Activated naive CD4-positive, alpha-beta T cell (primary cell): ENCODE measurements at regions not wholly inside any gene's neighbourhood (a gene's known extent, or its start where the extent isn't known, plus 50 kb on each side); places are given as distances from the start of the nearest gene placed in this dataset.

Experiments used
- DNase-seq, 4 experiments: peaks; one replicate each; lab custom pipeline; 2025; lab: John Stamatoyannopoulos, UW

DNA sequence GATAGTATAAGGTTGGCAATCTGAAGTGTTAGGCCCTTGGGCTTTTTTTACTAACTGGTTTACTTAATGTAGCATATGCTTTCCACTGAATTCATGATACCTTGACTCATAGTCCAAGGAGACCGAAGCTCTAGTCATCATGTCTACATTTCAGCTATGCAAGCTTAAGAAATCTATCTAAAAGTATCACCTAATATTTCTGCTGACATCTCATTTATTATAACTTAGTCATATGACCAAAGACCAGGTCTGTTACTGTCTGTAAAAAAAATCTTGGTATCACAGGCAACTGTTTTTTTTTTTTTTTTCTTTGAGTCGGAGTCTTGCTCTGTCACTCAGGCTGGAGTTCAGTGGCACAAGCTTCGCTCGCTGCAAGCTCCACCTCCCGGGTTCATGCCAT is 814.0 kb upstream of the NDST4 start:
- DNase-seq, result no peak

DNA sequence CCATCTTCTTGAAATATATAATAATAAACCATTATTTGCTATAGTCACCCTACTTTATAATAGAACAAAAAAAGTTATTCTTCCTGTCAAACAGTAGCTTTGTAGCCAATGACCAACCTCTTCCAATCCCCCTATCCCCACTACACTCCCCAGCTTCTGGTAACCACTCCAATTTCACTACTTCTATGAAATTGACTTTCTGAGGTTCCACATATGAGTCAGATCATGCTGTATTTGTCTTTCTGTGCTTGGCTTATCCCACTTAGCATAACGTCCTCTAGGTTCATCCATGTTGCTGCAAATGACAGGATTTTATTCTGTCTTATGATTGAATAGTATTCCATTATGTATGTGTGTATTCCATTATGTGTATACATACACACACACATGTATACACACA is 809.7 kb upstream of the NDST4 start:
- no peak for DNase-seq

DNA sequence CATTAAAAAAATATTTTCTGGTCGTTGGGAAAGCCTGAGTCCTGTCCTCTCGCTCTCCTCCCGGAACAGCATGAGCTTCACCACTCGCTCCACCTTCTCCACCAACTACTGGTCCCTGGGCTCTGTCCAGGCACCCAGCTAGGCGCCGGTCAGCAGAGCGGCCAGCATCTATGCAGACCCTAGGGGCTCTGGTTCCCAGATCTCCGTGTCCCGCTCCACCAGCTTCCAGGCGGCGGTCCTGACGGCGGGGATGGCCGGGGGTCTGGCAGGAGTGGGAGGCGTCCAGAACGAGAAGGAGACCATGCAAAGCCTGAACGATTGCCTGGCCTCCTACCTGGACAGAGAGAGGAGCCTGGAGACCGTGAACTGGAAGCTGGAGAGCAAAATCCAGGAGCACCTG is 807.2 kb upstream of the NDST4 start:
- no peak for DNase-seq

DNA sequence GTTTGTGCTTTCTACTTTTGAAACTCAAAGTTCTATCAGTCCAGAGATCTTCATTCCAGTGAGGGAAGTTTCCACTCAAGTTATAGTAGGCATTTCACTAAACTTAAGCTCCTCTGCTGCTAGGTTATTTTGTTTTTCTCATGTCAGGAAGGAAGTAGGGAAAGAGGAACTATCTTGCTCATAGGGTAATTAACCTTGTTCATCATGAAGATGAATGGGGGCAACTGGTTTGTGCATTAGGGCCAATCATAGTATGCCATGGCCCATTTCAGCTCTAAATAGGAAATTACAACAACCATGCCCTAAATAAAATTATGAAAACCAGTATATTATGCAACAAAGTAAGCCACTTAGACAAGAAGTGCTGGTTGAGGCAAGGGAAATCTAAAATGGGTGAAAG is 804.7 kb upstream of the NDST4 start:
- DNase-seq, result no peak

DNA sequence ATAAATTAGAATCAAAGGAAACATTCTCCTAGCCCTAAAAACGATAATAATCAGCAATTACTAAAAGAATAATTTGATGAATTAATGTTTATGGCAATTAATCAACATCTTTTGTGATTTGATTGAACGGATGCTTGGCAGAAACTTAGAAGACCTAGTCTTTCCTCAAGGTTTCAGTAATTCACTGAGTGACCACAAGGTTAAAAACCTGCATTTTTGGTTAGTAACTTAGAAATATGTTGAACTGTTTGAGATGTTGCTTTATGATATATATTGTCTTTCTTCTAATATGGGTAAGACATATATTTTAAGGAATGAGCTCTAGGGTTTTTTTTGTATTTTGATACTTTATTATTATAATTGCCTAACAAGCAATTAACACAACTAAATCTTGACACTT is 793.0 kb upstream of the NDST4 start:
- no peak for DNase-seq

DNA sequence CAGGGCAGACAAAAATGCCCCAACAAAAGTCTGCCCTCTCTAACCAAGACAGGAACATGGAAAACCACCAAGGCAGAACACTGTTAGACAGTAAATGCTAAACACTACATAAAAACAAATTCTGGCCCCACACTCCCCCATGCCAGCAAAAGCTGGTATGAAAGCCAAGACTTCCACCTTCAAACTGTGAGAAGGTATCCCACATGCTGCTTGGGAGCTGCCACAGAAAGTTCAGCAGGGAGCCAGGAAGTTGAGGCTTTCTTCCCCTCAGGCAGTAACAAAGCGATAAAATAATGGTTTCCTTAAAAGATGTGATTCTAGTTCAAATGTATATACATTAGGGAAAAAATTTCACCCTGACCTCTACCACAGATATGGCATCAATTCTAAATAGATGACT is 770.4 kb upstream of the NDST4 start:
- DNase-seq, result no peak

DNA sequence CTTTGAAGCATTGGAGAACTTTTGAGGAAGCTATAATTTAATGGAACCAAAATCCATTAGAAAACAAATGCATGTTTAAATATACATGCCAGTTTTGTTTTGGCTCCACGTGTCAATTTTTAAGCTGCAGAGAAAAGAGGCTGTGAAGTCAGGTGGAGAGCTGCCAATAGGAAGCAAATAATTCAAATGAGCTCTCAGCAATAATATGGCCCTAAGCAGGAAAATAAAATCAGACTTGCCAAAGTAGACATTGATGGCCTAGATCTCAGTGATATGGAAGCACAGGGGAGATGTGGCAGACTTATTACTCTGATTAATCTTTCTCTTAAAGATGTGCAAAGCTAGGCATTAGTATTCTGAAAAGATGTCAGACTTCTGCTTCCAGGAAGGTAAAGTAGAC is 769.8 kb upstream of the NDST4 start:
- no peak for DNase-seq

DNA sequence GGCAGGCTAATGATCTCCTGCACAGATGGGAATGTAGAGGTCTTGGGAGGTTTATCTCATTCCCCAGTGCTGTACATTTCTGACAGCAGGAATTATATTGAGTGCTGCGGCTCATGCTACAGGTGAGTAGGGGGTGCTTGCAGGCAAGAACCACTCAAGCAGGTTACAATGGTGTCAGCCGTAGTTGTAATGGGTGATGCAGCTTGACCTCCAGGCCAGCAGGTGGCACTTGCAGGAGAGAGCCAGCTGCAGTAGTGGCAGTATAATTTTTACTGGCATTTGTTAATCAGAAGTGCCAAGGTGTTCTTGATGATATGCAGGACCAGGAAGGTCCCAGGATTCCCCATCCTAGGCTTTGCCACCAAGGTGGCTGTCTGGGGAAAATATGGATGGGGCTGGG is 759.6 kb upstream of the NDST4 start:
- DNase-seq, result no peak

DNA sequence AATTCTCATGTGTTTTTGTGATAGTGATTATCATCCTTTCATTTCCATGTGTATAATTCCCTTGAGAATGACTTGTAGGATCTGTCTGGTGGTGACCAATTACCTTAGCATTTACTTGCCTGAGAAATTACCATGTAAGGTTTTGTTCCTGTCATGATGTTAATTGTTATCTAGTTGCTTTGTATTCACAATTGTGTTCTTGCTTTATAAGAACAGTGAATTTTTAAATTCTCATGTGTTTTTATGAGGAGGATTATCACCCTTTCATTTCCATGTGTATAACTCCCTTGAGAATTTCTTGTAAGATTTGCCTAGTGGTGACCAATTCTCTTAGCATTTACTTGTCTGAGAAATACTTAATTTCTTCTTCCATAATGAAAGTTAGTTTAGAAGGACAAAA is 758.2 kb upstream of the NDST4 start:
- no peak for DNase-seq

DNA sequence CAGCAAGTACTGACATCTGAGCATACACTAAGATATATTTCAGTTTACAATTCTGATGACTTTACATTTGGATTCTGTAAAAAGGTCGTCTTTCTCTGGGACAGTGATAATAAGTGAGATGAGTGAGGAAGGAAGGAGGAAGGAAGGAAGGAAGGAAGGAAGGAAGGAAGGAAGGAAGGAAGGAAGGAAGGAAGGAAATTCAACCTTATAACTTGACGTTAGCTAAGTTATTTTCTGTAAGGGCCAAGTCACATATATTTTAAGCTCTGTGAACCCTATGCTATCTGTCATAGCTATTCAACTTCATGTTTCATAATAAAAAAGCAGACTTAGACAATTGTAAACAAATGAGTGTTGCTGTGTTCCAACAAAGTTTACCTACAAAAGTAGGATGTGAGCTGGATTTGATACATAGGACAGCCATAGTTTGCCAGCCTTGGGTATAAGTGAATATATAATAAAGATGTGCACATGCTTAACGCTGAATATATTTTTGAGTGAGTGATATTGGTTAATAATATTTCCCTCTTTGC is 753.0 kb upstream of the NDST4 start:
- no peak for DNase-seq

DNA sequence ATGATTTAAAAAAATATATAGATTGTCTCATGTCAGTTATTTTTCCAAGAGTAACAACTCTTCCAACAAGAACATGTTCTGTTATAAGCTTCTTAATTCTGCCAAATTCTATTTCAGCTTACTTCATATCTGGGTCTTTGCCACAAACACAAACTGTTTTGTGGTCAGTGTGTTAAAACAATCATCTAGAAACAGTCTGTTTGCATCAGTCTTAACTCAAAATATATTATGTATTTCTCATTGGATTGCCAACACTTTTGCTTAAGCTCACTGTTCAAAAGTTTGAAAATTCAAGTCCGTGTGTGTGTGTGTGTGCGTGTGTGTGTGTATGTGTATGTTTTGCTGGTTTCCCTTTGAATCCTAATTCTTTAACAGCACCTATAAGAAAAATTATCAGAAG is 752.3 kb upstream of the NDST4 start:
- DNase-seq, result no peak

DNA sequence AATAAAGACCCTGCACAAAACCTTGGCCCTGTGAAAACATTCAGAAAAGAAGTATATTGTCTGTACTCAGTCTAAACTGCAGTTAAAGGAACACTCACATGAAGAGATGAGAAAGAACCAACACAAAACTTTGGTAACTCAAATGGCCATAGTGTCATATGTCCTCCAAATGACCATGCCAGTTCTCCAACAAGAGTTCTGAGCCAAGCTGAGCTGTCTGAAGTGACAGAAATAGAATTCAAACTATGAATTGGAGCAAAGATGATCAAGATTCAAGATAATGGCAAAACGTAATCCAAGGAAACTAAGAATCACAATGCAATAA is 739.3 kb upstream of the NDST4 start:
- no peak for DNase-seq

DNA sequence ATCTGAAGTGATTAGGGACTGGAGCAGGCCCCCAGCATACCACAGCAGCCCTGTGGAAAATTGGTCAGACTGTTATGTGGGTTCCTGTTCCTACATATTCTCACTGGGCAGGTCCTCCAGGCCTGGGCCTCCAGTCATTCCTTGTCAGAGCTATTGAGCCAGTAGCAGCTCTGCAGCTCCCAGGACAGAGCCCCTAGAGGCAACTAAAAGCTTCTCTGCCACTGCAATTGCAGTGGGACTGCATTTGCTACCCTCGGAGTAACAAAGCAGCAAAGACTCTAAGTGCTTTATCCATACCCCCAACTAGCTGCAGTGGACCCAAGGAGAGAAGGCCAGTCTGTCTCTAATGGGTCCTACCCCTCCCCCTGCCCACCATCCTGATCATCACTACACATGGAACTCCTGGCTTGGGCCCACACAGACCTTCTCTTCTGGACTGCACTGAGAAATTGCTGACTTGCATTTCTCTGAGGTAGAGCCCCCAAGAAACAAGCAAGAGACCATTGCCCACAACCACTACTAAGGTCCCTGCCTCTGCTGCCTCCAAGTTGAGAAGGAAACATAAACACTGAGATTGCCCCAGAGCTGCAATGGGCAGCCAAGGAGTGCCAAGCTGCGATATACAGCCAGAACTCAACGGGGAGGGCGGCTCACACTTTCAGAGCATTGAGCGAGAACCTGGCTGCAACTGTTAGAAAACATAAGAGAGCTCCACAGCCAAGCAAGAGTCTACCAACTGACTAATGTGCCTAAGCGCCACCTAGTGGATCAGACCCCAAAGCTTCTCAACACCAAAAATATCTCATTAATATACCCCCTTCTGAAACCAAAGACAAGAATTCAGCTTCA is 738.7 kb upstream of the NDST4 start:
- no peak for DNase-seq

DNA sequence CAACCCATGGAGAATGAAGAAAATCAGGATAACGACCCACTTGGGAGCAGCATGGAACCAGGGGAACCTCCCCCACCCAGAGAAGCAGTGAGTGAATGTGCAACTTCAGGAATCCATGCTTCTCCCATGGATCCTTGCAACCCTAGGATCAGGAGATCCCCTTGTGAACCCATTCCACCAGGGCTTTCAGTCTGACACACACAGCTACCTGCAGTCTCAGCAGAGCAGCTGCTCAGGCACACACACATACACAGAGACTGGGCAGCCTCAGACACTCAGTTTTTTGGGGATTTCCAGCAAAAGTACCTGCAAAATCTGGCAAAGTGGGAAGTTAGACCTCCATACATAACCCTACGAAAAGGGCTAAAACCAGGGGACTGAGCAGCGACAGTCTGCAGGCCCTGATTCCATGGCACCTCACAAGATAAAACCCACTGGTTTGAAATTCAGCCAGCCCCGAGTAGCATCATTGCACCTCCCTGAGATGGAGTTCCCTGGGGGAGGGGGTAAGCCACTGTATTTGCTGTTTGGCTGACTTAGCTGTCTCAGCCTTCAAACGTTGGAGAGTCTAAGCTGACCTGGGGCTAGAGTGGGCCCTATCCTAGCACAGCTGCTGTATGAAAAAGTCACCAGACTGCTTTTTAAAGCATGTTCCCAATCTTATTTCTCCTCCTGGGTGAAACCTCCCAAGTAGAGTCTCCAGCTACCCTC is 737.5 kb upstream of the NDST4 start:
- DNase-seq, result no peak

DNA sequence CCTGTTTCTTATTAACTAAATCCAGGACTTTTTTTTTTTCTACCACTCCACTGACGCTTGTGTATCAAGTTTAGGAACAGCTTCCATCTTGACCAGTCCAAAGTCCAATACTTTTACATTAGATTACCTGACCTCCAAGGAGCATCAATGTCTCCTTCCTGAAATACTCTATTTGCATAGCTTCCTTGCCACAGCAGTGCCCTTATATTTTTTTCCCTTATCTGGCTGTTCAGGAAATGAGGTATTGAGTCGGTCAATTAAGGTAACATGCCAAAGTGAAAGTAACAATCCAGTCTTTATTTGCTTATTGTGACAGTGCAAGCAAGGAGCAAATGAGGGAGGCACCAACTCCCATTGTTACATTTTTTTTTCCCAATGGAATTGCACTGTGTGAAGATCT is 730.8 kb upstream of the NDST4 start:
- no peak for DNase-seq

DNA sequence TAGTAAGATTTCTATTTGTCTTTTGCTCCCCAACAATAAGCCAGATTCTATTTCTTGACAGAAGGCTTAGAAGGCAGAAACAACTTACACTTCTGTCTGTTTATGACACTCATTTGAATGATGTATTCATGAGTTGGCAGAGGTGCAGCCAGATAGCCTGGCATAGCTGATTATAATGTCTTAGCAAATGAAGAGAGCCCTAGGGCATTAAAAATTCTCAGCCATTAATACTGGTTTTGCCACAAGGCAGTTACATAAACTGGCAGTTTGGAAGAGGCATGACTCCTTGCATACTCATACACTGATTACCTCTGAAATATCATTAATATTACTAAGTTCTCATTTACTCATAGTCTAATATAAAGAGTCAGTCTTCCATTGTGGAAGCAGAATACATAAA is 728.5 kb upstream of the NDST4 start:
- no peak for DNase-seq

DNA sequence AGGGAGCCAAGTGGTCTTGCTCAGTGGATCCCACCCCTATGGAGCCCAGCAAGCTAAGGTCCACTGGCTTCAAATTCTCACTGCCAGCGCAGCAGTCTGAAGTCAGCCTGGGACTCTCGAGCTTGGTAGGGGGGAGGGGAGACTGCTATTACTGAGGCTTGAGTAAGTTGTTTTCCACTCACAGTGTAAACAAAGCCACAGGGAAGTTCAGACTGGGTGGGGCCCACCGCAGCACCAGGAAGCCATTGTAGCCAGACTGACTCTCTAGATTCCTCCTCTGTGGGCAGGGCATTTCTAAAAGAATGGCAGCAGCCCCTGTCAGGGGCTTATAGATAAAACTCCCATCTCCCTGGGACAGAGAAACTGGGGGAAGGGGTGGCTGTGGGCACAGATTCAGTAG is 721.0 kb upstream of the NDST4 start:
- no peak for DNase-seq

DNA sequence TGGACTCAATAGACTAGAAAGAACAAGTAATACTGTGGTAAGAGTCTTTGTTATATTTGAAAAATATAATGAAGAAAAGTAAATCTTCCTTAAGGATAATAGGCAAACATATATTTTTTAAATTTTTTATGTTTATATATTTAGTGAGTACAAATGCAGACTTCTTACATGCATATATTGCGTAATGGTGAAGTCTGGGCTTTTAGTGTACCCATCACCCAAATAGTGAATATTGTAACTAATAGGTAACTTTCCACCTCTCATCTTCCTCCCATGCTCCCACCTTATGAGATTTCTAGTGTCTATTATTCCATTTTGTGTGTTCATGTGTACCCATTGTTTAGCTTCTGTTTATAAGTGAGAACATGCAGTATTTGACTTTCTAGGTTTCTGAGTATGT is 711.2 kb upstream of the NDST4 start:
- DNase-seq, result no peak

DNA sequence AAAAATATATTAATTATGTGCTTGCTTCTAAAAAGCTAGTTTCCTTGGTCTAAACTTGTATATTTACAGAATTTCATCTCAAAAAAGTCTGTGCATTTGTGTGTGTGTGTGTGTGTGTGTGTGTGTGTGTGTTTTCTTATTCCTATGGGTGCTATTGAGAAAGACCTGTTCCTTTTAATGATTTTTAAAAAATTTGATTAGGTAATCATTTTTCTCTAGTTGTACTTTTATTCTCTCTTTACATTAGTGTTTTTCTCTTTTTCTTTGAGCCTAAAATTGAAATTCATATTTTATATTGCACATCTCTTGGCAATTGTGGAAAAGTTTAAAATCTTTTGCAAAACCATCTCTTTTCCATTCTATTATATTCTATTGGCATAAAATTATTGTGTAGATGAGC is 690.4 kb upstream of the NDST4 start:
- DNase-seq, result no peak

DNA sequence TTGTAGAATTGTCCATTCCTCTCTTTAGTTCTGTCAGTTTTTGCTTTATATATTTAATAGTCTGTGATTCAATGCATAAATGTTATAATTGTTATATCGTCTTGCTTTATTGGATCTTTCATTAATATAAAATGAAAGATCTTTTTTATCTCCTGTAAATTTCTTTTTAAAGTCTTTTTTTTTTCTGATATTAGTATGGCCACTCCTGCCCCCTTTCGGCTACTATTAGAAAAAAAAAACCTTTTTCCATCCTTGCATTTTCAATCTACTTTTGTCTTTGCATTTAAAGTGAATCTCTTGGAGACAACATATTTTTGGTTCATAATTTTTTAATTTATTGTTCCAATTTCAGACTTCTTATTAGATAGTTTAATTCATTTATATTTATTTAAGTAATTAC is 677.4 kb upstream of the NDST4 start:
- DNase-seq, result no peak

DNA sequence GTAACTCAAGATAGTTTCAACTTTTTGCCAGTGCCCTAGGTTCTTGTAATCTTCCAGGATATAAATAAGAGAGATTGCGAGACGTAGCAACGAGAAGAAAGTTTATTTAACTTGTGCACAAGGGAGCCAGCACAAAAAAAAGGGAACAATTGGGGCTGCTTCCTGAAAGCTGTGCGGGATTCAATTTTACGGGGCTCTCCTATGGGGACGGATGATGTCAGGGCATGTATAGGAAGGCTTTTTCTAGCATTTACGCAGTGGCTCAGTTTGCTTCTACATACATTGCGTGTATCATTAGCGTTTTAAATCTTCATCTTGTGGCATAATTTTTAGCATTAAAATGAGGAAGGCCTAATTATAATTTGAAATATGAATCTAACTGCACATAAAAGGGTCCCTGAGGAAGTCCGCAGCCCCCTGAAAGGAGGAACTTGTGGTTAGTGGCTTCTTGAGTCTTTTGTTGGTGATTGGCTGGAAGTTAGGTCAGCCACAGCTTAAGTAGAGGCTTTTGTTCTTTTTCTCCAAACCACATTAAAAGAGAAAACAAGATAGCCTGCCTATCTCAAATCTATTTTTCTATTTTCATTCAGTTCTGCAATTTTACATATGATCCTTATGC is 668.2 kb upstream of the NDST4 start:
- DNase-seq, result no peak

DNA sequence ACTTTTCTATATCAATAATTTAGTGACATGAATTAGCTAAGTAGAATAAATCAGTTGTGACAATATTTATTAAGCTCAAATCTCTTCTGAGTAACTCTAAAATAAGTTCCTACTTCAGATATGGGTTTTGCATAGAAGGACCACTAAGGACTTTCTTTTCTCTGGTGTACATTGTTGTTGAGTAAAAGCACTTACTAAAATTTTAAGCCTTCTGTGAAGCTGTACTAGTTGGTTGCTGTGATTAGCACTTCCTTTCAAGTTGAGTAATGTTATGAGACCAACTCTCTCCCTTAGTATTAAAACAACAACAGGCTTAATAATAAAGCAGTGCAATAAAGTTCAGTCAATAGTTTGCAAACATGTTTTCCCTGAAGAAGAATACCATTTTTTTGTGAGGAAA is 667.4 kb upstream of the NDST4 start:
- DNase-seq, result no peak

DNA sequence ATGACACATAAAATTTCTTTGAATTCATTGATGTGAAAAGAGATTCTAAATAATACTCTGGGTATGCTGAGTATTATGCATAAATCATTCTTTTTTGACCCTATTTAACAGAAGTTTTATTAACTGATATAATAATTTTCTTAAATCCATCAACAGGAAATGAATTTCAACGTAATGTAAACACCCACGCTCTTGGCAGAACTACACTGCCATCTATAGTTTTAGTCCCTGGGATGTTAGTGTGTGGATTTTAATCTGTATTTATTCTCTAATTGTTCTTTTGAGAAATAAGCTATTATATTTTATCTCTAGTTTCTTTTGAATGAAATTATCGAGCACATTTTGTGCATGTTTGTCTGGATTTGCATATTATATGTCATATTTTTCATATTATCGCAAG is 666.8 kb upstream of the NDST4 start:
- no peak for DNase-seq
